ENCODE measurements at regions not wholly inside any gene's neighbourhood (a gene's known extent, or its start where the extent isn't known, plus 50 kb on each side); places are given as distances from the start of the nearest gene placed in this dataset.

- FAIRE-seq (no peak), DNase-seq (no peak)
- no peak overlapping the region for H3K4me3 ChIP-seq (ENCODE audit: low read depth in 1 of 3, low read length in 3 of 3)
- no peaks in the 10 kb centered on the region for H3K36me3 ChIP-seq (ENCODE audit: control insufficient read depth in 3 of 3, insufficient read depth in 2 of 3, low read depth in 1 of 3, low read length in 3 of 3)
- WGBS, 3 donors: 69 to 73% (median 72%) methylated on average over 5 of the region's 5 CpGs
- peaks cover 0 to 2% (median 0%) of the 10 kb centered on the region in 3 donors for H3K4me1 ChIP-seq (ENCODE audit: control insufficient read depth in 3 of 3, insufficient read depth in 2 of 3, low read depth in 1 of 3, low read length in 2 of 3)
- no peaks in the 10 kb centered on the region for H3K9me3 ChIP-seq (ENCODE audit: control insufficient read depth in 2 of 2, insufficient read depth in 1 of 2, low read depth in 1 of 2, low read length in 1 of 2)
- H3K27ac ChIP-seq (ENCODE audit: low read depth in 1 of 3, low read length in 2 of 3): no peak overlapping the region
- H3K27me3 ChIP-seq (ENCODE audit: control insufficient read depth in 3 of 3, insufficient read depth in 3 of 3, low read length in 3 of 3): peaks cover 0 to 2% (median 2%) of the 10 kb centered on the region in 3 donors
Measured at GRCh38 chr11:119802670-119803069, 73.7 kb upstream of the NECTIN1 start.

- Histone ChIP-seq H3K27me3 (ENCODE audit: control insufficient read depth in 3 of 3, insufficient read depth in 3 of 3, low read length in 3 of 3) (peaks cover 0 to 2% (median 2%) of the 10 kb centered on the region in 3 donors), H3K27ac (ENCODE audit: low read depth in 1 of 3, low read length in 2 of 3) (no peak overlapping the region), H3K4me1 (ENCODE audit: control insufficient read depth in 3 of 3, insufficient read depth in 2 of 3, low read depth in 1 of 3, low read length in 2 of 3) (peaks cover 0 to 9% (median 0%) of the 10 kb centered on the region in 3 donors), H3K9me3 (ENCODE audit: control insufficient read depth in 2 of 2, insufficient read depth in 1 of 2, low read depth in 1 of 2, low read length in 1 of 2) (no peaks in the 10 kb centered on the region), H3K4me3 (ENCODE audit: low read depth in 1 of 3, low read length in 3 of 3) (no peak overlapping the region), H3K36me3 (ENCODE audit: control insufficient read depth in 3 of 3, insufficient read depth in 2 of 3, low read depth in 1 of 3, low read length in 3 of 3) (no peaks in the 10 kb centered on the region)
- DNase-seq: no peak
- 91 to 92% (median 91%) methylated on average over 5 of the region's 5 CpGs for WGBS, 3 donors
- FAIRE-seq: no peak
Measured at GRCh38 chr11:119800619-119801018, 71.6 kb upstream of the NECTIN1 start.

- 24 to 75% (median 65%) methylated on average over 2 of the region's 2 CpGs for WGBS, 3 donors
- H3K4me3 ChIP-seq (ENCODE audit: low read depth in 1 of 3, low read length in 3 of 3): no peak overlapping the region
- H3K27me3 ChIP-seq (ENCODE audit: control insufficient read depth in 3 of 3, insufficient read depth in 3 of 3, low read length in 3 of 3): peaks cover 0 to 2% (median 2%) of the 10 kb centered on the region in 3 donors
- H3K9me3 ChIP-seq (ENCODE audit: control insufficient read depth in 2 of 2, insufficient read depth in 1 of 2, low read depth in 1 of 2, low read length in 1 of 2): no peaks in the 10 kb centered on the region
- H3K36me3 ChIP-seq (ENCODE audit: control insufficient read depth in 3 of 3, insufficient read depth in 2 of 3, low read depth in 1 of 3, low read length in 3 of 3): no peaks in the 10 kb centered on the region
- FAIRE-seq (no peak), DNase-seq (peak; percentile 17 to 24)
- H3K27ac ChIP-seq (ENCODE audit: low read depth in 1 of 3, low read length in 2 of 3): no peak overlapping the region
- peaks cover 0 to 9% (median 0%) of the 10 kb centered on the region in 3 donors for H3K4me1 ChIP-seq (ENCODE audit: control insufficient read depth in 3 of 3, insufficient read depth in 2 of 3, low read depth in 1 of 3, low read length in 2 of 3)
Measured at GRCh38 chr11:119800171-119800570, 71.2 kb upstream of the NECTIN1 start.

GRCh38 chr11:119798656-119799055 lies 69.7 kb upstream of the NECTIN1 start:
- FAIRE-seq: no peak
- DNase-seq: no peak
- Histone ChIP-seq H3K4me3 (ENCODE audit: low read depth in 1 of 3, low read length in 3 of 3) (no peak overlapping the region), H3K9me3 (ENCODE audit: control insufficient read depth in 2 of 2, insufficient read depth in 1 of 2, low read depth in 1 of 2, low read length in 1 of 2) (no peaks in the 10 kb centered on the region), H3K4me1 (ENCODE audit: control insufficient read depth in 3 of 3, insufficient read depth in 2 of 3, low read depth in 1 of 3, low read length in 2 of 3) (peaks cover 0 to 9% (median 0%) of the 10 kb centered on the region in 3 donors), H3K36me3 (ENCODE audit: control insufficient read depth in 3 of 3, insufficient read depth in 2 of 3, low read depth in 1 of 3, low read length in 3 of 3) (no peaks in the 10 kb centered on the region), H3K27me3 (ENCODE audit: control insufficient read depth in 3 of 3, insufficient read depth in 3 of 3, low read length in 3 of 3) (peaks cover 0 to 2% (median 0%) of the 10 kb centered on the region in 3 donors), H3K27ac (ENCODE audit: low read depth in 1 of 3, low read length in 2 of 3) (no peak overlapping the region)
- WGBS, 3 donors: 64 to 76% (median 68%) methylated on average over 3 of the region's 3 CpGs

GRCh38 chr11:119797736-119798135 lies 68.7 kb upstream of the NECTIN1 start:
- H3K4me3 ChIP-seq (ENCODE audit: low read depth in 1 of 3, low read length in 3 of 3): no peak overlapping the region
- DNase-seq (no peak), FAIRE-seq (no peak)
- H3K9me3 ChIP-seq (ENCODE audit: control insufficient read depth in 2 of 2, insufficient read depth in 1 of 2, low read depth in 1 of 2, low read length in 1 of 2): no peaks in the 10 kb centered on the region
- peaks cover 0 to 2% (median 0%) of the 10 kb centered on the region in 3 donors for H3K27me3 ChIP-seq (ENCODE audit: control insufficient read depth in 3 of 3, insufficient read depth in 3 of 3, low read length in 3 of 3)
- peaks cover 0 to 9% (median 0%) of the 10 kb centered on the region in 3 donors for H3K4me1 ChIP-seq (ENCODE audit: control insufficient read depth in 3 of 3, insufficient read depth in 2 of 3, low read depth in 1 of 3, low read length in 2 of 3)
- WGBS, 3 donors: 75 to 88% (median 75%) methylated on average over 4 of the region's 4 CpGs
- H3K27ac ChIP-seq (ENCODE audit: low read depth in 1 of 3, low read length in 2 of 3): no peak overlapping the region
- no peaks in the 10 kb centered on the region for H3K36me3 ChIP-seq (ENCODE audit: control insufficient read depth in 3 of 3, insufficient read depth in 2 of 3, low read depth in 1 of 3, low read length in 3 of 3)

GRCh38 chr11:119797123-119797611 lies 68.2 kb upstream of the NECTIN1 start:
- H3K4me3 ChIP-seq (ENCODE audit: low read depth in 1 of 3, low read length in 3 of 3): no peak overlapping the region
- H3K4me1 ChIP-seq (ENCODE audit: control insufficient read depth in 3 of 3, insufficient read depth in 2 of 3, low read depth in 1 of 3, low read length in 2 of 3): peaks cover 0 to 9% (median 0%) of the 10 kb centered on the region in 3 donors
- WGBS, 3 donors: 36 to 47% (median 42%) methylated on average over 12 of the region's 12 CpGs
- DNase-seq (peak; percentile 18 to 28), FAIRE-seq (no peak)
- H3K9me3 ChIP-seq (ENCODE audit: control insufficient read depth in 2 of 2, insufficient read depth in 1 of 2, low read depth in 1 of 2, low read length in 1 of 2): no peaks in the 10 kb centered on the region
- no peaks in the 10 kb centered on the region for H3K36me3 ChIP-seq (ENCODE audit: control insufficient read depth in 3 of 3, insufficient read depth in 2 of 3, low read depth in 1 of 3, low read length in 3 of 3)
- H3K27ac ChIP-seq (ENCODE audit: low read depth in 1 of 3, low read length in 2 of 3): no peak overlapping the region
- H3K27me3 ChIP-seq (ENCODE audit: control insufficient read depth in 3 of 3, insufficient read depth in 3 of 3, low read length in 3 of 3): peaks cover 0 to 2% (median 0%) of the 10 kb centered on the region in 3 donors

- Histone ChIP-seq H3K27me3 (ENCODE audit: control insufficient read depth in 3 of 3, insufficient read depth in 3 of 3, low read length in 3 of 3) (peaks cover 0 to 2% (median 0%) of the 10 kb centered on the region in 3 donors), H3K9me3 (ENCODE audit: control insufficient read depth in 2 of 2, insufficient read depth in 1 of 2, low read depth in 1 of 2, low read length in 1 of 2) (no peaks in the 10 kb centered on the region), H3K4me3 (ENCODE audit: low read depth in 1 of 3, low read length in 3 of 3) (no peak overlapping the region), H3K27ac (ENCODE audit: low read depth in 1 of 3, low read length in 2 of 3) (no peak overlapping the region), H3K36me3 (ENCODE audit: control insufficient read depth in 3 of 3, insufficient read depth in 2 of 3, low read depth in 1 of 3, low read length in 3 of 3) (no peaks in the 10 kb centered on the region), H3K4me1 (ENCODE audit: control insufficient read depth in 3 of 3, insufficient read depth in 2 of 3, low read depth in 1 of 3, low read length in 2 of 3) (peaks cover 0 to 9% (median 0%) of the 10 kb centered on the region in 3 donors)
- WGBS, 3 donors: 72 to 81% (median 73%) methylated on average over 8 of the region's 8 CpGs
- DNase-seq (no peak), FAIRE-seq (no peak)
Measured at GRCh38 chr11:119796363-119797060, 67.5 kb upstream of the NECTIN1 start.

GRCh38 chr11:119795690-119796089 lies 66.7 kb upstream of the NECTIN1 start:
- Histone ChIP-seq H3K27ac (ENCODE audit: low read depth in 1 of 3, low read length in 2 of 3) (no peak overlapping the region), H3K9me3 (ENCODE audit: control insufficient read depth in 2 of 2, insufficient read depth in 1 of 2, low read depth in 1 of 2, low read length in 1 of 2) (no peaks in the 10 kb centered on the region), H3K36me3 (ENCODE audit: control insufficient read depth in 3 of 3, insufficient read depth in 2 of 3, low read depth in 1 of 3, low read length in 3 of 3) (no peaks in the 10 kb centered on the region), H3K4me1 (ENCODE audit: control insufficient read depth in 3 of 3, insufficient read depth in 2 of 3, low read depth in 1 of 3, low read length in 2 of 3) (peaks cover 0 to 9% (median 0%) of the 10 kb centered on the region in 3 donors), H3K27me3 (ENCODE audit: control insufficient read depth in 3 of 3, insufficient read depth in 3 of 3, low read length in 3 of 3) (peaks cover 0 to 2% (median 0%) of the 10 kb centered on the region in 3 donors), H3K4me3 (ENCODE audit: low read depth in 1 of 3, low read length in 3 of 3) (no peak overlapping the region)
- DNase-seq (no peak), FAIRE-seq (no peak)
- WGBS, 3 donors: 88 to 99% (median 92%) methylated on average over 5 of the region's 5 CpGs
